HG02885 (cell line): ENCODE measurements at regions not wholly inside any gene's neighbourhood (a gene's known extent, or its start where the extent isn't known, plus 50 kb on each side); places are given as distances from the start of the nearest gene placed in this dataset.
A peak's percentile ranks its signal among the peaks of the same experiment; 100 is the strongest.
"Not testable (repeated sequence)": the region's sequence is repeated elsewhere in the genome, so short reads cannot be mapped to it uniquely, and the experiment has no call there.

ENCODE experiments used
- ATAC-seq: cut with Tn5 transposase; IDR thresholded peaks from one replicate; pipeline ENCODE4 v1.9.1; 2021; ENCODE audit warnings: mild to moderate bottlenecking; ENCODE audit not compliant: unreplicated experiment, poor library complexity

DNA sequence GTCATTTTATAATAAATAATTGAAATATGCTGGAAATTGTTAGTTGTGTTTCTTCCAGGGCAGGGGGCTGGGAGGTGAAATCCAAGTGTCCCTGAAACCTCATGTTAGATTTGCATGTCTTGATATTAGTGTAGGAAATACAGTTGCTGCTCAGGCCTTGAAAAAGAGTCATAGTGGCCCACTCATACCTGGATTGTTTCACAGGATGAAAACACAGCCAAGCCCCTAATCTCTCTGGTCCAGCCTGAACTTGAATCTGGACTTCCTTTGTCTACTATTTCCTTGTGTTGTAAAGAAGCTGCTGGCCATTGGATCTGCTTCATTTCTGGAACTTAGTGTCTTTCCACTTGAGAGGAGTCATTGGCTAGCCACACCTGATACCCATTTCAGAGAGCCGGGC is 108.8 kb upstream of the JARID2 start:
- ATAC-seq = no peak

DNA sequence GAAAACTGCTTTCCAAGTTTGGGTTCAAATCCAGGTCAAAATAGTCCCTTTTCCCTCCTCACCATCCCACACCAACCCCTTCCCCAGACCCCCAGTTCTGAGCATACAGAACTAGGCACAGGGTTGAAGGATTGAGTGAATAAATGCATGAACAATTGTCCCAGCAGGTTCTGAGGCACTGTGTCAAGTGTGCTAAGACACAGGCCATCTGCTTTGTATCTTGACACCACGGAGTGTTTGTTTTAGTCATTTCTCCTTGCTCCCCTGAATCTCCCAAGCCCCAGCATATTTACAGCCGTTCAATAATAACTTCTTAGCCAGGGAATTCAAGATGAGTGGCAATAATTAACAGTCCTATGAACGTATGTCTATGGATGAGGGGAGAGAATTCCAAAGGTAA is 102.8 kb upstream of the JARID2 start:
- ATAC-seq = no peak

DNA sequence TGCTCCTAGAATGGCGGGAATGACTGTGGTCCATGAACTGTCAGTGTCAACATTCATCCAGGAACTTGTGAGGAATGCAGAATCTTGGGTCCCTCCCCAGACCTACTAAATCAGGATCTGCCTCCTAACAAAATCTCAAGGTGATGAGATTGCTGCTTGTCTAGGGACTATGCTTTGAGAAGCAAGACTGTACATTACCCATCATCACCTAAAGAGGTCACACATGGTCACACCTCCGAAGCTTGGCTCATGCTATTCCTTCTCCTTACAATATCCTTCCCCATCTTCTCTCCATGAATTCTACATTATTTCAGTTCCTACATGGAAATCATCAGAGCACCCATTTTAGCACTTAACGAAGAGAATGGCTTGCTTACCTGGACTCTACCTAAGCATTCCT is 102.3 kb upstream of the JARID2 start:
- no peak for ATAC-seq

DNA sequence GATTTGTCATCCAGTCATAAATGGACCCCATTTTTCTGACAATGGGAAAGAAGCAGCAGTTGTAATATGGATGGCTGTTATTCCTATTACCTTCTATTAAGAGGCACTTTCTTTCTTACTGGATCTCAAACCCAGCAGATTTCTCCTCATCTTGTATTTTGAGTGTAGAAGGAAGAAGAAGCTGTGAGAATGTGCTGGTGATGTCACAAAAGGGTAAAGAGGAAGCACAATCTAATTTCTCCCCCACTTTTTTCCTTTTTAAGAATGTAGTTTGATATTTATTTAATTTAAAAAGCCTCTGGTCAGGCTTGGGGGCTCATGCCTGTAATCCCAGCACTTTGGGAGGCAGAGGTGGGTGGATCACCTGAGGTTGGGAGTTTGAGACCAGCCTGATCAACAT is 100.0 kb upstream of the JARID2 start:
- ATAC-seq = no peak

DNA sequence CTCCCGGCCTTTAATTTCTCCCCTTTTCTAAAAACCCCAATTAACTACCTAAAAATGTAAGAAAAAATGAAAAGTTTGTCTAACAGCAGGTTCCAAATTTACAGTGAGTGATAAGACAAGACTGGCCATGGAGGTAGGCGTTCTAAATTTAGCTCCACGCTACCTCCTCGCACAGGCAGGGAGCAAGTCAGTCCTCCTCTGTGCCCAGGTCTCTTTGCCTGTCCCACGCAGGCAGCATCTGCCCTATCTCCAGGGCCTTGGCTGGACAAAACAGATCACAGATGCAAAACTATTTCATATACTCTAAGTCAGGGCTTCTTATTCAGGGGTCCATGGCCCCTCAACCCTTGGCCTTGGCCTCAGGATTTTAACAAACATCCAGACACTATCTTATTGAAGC is 98.0 kb upstream of the JARID2 start:
- no peak for ATAC-seq

DNA sequence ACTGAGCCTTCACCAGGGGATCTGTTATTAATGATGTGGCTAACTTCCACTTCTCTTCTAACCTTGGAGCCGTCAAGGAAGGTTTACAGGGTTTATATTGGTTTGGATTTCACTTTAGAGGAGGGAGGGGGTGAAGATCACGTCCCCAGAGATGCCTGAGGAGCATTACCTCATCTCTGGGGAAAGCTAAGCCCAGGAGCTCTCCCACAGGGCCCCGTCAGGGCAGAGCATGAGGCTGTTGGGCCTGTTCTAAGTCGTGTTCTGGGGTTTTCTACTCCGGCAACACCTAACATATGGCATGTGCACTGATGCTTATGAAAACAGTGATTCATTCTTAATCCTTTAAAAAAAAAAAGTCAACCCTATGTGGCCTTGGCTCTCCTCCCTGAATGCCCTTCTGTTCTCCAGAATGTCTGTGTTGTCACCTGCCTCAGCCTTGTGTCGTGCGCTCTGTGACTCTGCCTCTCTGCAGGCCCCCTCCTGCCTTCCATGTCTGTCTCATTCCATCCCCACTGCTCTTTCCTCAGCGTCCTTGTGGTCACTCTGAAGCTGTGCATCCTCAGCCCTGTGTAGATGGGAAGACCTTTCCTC is 97.4 kb upstream of the JARID2 start:
- no peak for ATAC-seq

DNA sequence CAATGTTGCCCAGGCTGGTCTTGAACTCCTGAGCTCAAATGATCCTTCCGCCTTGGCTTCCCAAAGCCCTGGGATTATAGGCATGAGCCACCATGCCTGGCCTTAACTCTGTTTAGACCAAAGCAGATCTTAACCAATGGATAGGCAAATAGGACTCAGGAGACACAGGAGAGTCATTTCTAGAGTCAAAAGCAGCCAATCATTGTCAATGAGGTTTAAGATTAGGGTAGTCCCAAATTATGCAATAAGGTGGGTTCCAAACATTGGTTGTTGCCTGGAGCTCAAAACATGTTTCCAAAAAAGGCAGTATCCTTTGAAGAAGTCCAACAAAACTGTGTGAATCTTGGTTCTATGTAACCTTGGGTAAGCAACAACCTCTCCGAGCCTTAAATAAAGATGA is 95.7 kb upstream of the JARID2 start:
- no peak for ATAC-seq

DNA sequence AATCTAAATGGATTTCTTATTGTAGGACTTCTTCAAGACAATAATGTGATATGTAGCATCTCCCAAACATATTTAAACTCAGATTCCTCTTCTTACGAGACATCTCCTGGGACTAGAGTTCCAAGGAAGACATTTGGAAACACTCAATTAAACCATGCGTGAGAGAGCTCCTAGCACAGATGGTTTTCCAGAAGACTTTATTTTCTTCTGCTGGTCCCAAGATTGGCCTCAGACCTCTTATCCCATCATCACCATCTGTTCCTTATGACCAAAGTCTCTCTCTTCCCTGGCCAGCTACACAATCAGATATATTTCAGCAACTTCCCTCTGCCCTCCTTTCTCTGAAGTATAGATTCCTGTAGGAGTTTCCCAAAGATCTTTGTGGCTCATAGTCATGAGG is 93.2 kb upstream of the JARID2 start:
- ATAC-seq = no peak

DNA sequence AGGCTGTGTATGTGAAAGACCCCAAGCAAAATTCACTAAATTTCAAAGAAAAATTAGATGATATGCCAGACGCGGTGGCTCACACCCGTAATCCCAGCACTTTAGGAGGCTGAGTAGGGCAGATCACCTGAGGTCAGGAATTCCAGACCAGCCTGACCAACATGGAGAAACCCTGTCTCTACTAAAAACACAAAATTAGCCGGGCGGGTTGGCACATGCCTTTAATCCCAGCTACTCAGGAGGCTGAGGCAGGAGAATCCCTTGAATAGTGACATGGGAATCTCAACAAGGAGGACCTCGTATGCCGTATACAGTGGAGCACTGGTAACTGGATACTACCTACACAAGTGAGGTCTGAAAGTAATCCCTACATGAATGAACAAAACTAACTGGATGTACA is 92.7 kb upstream of the JARID2 start:
- ATAC-seq = no peak

DNA sequence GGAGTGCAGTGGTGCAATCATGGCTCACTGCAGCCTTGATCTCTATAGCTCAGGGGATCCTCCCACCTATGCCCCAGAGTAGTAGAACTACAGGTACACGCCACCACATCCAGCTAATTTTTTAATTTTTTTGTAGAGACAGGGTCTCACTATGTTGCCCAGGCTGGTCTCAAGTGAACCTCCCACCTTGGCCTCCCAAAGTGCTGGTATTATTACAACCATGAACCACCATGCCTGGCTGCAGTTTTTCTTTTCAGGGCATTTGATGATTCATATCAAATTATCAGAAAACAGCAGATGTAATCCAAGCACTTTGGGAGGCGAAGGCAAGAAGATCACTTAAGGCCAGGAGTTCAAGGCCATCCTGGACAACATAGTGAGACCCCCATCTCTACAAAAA is 88.4 kb upstream of the JARID2 start:
- ATAC-seq = no peak

DNA sequence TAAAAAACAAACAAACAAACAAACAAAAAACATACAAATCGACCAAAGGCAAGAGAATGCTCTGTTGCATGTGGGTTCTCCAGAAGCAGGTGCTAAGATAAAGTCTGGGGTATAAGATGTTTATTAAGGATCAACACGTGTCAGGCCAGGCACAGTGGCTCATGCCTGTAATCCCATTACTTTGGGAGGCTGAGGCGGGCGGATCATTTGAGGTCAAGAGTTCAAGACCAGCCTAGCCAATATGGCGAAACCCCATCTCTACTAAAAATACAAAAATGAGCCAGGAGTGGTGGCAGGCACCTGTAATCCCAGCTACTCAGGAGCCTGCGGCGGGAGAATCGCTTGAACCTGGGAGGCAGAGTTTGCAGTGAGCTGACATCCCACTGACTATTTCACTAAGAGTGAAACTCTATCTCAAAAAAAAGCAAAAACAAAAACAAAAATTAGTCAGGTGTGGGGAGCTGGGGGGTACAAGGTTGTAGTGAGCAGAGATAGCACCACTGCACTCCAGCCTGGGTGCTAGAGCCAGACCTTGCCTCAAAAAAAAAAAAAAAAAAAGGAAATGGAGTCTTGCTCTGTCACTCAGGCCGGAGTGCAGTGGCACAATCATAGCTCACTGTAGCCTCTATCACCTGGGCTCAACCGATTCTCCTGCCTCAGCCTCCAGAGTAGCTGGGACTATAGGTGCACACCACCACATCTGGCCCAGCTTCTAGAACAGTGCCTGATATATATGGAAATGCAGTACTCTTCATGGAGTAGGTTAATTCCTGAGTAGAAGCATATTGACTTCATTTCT is 86.8 kb upstream of the JARID2 start:
- ATAC-seq = no peak

DNA sequence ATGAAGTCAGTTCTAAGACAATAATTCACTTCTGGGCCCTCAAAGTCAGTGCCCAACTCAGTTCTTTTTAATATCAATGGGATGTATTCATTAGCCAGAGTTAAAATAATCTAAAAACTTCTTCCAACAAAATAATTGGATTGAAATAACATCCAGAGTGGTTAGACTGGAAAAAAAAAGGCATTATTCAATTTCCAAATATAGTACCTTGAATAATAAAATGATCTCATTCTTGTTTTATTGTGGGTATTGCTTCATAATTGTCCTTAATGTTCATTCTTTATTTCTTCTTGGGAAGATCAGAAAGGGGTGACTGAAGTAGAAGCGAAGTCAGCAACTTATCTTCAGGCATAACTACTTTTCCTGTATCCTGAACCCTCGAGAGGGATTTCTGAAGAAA is 85.1 kb upstream of the JARID2 start:
- ATAC-seq = no peak

DNA sequence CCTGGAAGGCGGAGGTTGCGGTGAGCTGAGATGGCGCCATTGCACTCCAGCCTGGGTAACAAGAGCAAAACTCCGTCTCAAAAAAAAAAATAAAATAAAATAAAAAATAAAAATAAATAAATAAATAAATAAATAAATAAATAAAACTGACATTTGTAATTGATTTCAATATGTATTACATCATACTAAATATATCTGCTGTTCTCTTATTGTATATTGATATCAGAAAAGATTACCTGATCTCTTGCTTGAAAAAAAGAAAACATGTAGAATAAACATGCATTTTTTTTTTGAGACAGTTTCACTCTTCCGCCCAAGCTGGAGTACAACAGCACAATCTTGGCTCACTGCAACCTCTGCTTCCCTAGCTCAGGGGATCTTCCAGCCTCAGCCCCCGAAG is 81.0 kb upstream of the JARID2 start:
- not testable (repeated sequence) for ATAC-seq

DNA sequence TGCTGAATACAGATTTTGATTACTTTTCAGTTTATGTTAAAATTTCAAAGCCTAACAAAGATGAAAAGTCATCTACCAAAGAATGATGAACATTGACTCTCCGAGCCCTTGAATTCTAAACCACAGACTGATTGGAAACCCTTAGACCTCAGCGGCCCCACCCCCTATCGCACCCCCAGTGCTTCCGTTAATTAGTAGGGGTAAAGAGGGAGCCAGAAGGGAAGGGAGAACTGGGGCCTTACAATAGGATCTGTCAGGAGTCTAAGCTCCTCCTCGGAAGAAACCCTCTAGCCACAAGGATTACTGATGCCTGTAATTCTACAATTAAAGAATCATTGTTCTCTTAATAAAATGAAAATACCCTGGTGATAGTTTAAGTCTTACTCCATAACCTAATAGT is 79.7 kb upstream of the JARID2 start:
- no peak for ATAC-seq

DNA sequence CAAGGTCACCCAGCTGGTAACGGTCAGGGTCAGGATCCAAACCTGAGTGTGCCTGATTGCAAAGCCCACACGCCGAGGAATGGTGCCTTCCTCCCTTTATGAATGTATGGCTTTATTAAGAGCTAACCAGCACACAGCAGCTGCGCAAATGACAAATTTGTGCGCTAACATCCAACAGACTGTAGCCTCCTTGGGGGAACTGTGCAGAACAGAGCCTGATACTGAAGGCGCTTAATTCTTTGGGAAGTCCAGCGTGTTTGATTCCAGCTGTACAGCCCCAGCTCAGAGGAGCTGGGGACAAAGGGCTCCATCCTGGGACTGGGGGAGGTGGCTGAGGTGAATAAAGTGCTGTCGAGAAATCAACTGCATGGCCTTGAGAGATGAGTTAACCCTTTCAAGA is 75.7 kb upstream of the JARID2 start:
- no peak for ATAC-seq

DNA sequence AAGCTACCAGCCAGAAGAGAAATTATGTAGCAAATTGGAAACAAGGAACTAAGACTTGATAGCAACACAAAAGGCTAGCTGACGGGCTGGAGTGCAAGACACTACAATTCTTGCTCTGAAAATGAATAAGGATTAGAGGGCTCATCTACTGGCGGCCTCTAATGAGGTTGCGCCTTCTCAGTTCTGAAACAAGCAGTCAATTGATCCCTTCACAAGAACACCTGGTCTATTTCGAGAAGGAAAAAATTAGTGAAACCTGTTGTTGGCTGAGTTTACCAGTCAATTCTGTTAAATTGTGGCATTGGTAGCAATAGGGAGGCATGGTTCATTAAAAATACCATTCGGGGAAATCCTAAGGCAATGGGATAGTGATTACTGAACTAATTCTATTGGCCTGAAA is 74.8 kb upstream of the JARID2 start:
- ATAC-seq = no peak

DNA sequence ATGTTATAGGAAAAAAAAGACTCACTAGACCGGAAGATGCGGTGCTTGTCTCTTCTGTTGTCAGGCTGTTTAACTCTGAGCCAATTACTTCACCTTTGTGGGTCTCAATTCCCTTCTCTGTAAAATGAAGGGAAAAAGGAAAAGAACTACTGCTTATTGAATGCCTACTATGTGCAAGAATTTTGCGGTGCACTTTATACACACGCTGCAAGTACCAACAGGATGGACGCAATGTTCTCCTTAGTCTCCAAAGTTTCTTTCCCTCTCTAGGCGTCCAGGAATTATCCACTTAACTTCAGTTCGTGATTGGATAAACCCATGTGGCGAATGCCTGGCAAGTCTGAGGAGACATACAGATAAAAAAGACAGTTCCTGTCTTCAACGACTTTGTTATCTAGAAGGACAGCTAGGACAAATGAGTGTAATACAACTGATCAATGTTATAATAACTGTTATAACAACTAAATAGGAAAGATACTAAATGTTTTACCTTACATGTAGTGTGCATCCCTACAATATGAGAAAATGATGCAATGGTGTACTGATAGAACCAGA is 69.0 kb upstream of the JARID2 start:
- ATAC-seq = no peak

DNA sequence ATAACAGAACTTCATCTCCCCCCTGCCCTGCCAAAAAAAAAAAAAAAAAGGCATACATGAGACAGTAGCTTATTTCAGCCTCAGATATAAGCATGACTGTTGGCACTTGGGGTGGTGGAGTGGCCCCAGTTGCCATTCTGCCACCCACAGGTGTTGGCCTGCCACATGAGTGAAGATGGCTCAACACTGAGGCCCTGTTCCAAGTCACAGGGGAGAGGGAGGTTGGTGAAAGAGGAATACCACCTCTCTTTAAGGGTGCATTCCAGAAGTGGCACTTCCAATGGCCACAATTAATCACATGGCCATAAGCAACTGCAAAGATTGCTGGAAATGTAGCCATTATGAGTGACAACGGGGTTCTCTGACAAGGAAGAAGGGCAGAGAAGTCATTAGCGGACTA is 61.9 kb upstream of the JARID2 start:
- ATAC-seq = peak; percentile 14

DNA sequence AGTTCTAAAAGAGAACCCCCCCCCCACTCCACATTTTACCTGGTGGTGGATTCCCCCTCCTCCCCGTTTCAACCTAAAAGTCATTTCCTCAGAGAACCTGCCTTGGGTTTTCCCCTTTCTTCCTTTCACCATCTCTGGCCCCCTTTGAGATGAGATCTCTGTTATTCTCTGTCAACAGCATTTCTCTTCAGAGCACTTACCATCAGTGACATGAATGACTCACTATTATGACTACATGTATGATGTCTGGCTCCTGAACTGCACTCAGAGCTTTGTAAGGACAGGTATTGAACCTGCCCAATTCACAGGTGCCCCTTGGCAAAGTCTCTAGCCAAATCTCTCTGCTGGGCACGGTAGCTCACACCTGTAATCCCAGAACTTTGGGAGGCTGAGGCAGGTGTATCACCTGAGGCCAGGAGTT is 61.4 kb upstream of the JARID2 start:
- peak; percentile 56 for ATAC-seq

DNA sequence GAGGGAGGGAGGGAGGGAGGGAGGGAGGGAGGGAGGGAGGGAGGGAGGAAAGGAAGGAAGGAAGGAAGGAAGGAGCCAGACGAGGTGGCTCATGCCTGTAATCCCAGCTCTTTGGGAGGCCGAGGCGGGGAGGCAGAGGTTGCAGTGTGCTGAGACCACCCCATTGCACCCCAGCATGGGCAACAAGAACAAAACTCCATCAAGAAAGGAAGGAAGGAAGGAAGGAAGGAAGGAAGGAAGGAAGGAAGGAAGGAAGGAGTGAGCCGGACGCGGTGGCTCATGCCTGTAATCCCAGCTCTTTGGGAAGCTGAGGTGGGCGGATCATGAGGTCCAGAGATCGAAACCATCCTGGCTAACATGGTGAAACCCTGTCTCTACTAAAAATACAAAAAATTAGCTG is 60.8 kb upstream of the JARID2 start:
- ATAC-seq = not testable (repeated sequence)

DNA sequence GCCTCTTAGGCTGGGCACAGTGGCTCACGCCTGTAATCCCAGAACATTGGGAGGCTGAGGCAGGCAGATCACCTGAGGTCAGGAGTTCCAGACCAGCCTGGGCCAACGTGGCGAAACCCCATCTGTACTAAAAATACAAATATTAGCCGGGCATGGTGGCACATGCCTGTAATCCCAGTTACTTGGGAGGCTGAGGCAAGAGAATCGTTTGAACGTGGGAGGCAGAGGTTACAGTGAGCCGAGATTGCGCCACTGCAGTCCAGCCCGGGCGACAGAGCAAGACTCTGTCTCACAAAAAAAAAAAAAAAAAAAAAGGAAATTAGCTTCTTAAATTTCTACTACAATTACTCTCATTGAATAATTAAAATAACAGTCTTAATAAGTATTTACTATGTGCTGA is 52.4 kb upstream of the JARID2 start:
- ATAC-seq = not testable (repeated sequence)

DNA sequence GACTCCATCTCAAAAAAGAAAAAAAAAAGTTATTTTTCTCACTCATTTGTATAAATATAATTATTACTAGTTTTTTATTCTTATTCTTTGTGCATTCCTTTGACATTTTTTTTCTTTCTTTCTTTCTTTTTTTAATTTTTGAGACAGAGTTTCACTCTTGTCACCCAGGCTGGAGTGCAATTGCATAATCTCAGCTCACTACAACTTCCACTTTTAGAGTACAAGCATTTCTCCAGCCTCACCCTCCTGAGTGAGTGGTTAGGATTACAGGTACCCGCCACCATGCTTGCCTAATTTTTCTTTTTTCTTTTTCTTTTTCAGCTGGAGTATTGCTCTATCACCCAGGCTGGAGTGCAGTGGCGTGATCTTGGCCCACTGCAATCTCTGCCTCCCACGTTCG is 51.4 kb upstream of the JARID2 start:
- no peak for ATAC-seq
